CD4-positive, alpha-beta T cell (primary cell): ENCODE measurements at regions not wholly inside any gene's neighbourhood (a gene's known extent, or its start where the extent isn't known, plus 50 kb on each side); places are given as distances from the start of the nearest gene placed in this dataset.

ENCODE experiments used
- ATAC-seq: fragments of 200-7000 bp; cut with Tn5 transposase; one replicate; pipeline ENCODE4 v1.10.0; 2022; ENCODE audit warnings: mild to moderate bottlenecking; ENCODE audit not compliant: poor library complexity
- CTCF ChIA-PET: fragments of 350-600 bp; sonication (Branson Sonifier 250); formaldehyde crosslinking; loops from one replicate; lab custom pipeline; 2021; ENCODE audit warnings: antibody characterized with exemption, inconsistent platforms; lab: Charles Lee
- POLR2A ChIA-PET: fragments of 350-600 bp; sonication (Branson Sonifier 250); formaldehyde crosslinking; loops from one replicate; lab custom pipeline; 2021; ENCODE audit warnings: antibody characterized with exemption, inconsistent platforms; lab: Charles Lee
- DNase-seq, 14 experiments: peaks; one replicate each; pipeline ENCODE4 v3.0.0-alpha.2; 2013 to 2020; ENCODE audit warnings: mixed read lengths in 2 of 14
- H3K27ac ChIP-seq, 2 donors: one replicate each; pipeline versions ENCODE4 v1.5.1 to v1.7.0; 2013; ENCODE audit warnings: low read length in 2 of 2, low read depth in 1 of 2, mild to moderate bottlenecking in 1 of 2
- H3K27me3 ChIP-seq, 2 experiments: 1 replicate in 1 of 2; 2 replicates in 1 of 2; pipeline versions ENCODE4 v1.6.1 to v1.7.0; 2013; ENCODE audit warnings: low read length in 2 of 2, control low read depth in 1 of 2, mild to moderate bottlenecking in 1 of 2, moderate library complexity in 1 of 2; ENCODE audit not compliant: insufficient read depth in 2 of 2, control insufficient read depth in 1 of 2
- H3K36me3 ChIP-seq: one replicate; pipeline ENCODE4 v1.6.1; 2013; ENCODE audit warnings: low read length, control low read depth; ENCODE audit not compliant: insufficient read depth
- H3K4me1 ChIP-seq: one replicate; pipeline ENCODE4 v1.6.1; 2013; ENCODE audit warnings: low read length, control low read depth; ENCODE audit not compliant: insufficient read depth
- H3K4me3 ChIP-seq: one replicate; pipeline ENCODE4 v1.5.1; 2013; ENCODE audit warnings: mild to moderate bottlenecking, low read length, moderate library complexity
- H3K9me3 ChIP-seq, 2 experiments: 1 replicate in 1 of 2; 2 replicates in 1 of 2; pipeline versions ENCODE4 v1.6.1 to v1.7.0; 2013; ENCODE audit warnings: low read length in 2 of 2, mild to moderate bottlenecking in 2 of 2, control low read depth in 1 of 2, moderate library complexity in 1 of 2; ENCODE audit not compliant: control insufficient read depth in 1 of 2, insufficient read depth in 1 of 2
- H3K27ac Mint-ChIP-seq: one replicate; pipeline ENCODE4 v1.8.0; 2020; ENCODE audit warnings: mixed read lengths
- H3K27me3 Mint-ChIP-seq: one replicate; pipeline ENCODE4 v1.8.0; 2021; ENCODE audit warnings: mixed read lengths
- H3K36me3 Mint-ChIP-seq: one replicate; pipeline ENCODE4 v1.8.0; 2021; ENCODE audit warnings: low read depth, mixed read lengths
- H3K4me1 Mint-ChIP-seq: one replicate; pipeline ENCODE4 v1.8.0; 2021; ENCODE audit warnings: low read depth, mixed read lengths
- H3K4me3 Mint-ChIP-seq: one replicate; pipeline ENCODE4 v1.8.0; 2020; ENCODE audit warnings: mild to moderate bottlenecking, mixed read lengths
- H3K9me3 Mint-ChIP-seq: one replicate; pipeline ENCODE4 v1.8.0; 2020; ENCODE audit warnings: mixed read lengths
- intact Hi-C, 2 experiments: fragments of 100-400 bp; cut with DNase I in 1 of 2; cut with micrococcal nuclease in 1 of 2; formaldehyde crosslinking; loops; one replicate each; pipeline versions ENCODE4 v1.15.1 to v1.9.0; 2023 to 2025; cut with DNase I, micrococcal nuclease
- TF ChIP-seq, protein P1 (sequence below): fragments of 200-600 bp; IDR thresholded peaks from one replicate; pipeline ENCODE4 v1.8.0; 2022; ENCODE audit warnings: antibody characterized with exemption, mild to moderate bottlenecking

DNA sequence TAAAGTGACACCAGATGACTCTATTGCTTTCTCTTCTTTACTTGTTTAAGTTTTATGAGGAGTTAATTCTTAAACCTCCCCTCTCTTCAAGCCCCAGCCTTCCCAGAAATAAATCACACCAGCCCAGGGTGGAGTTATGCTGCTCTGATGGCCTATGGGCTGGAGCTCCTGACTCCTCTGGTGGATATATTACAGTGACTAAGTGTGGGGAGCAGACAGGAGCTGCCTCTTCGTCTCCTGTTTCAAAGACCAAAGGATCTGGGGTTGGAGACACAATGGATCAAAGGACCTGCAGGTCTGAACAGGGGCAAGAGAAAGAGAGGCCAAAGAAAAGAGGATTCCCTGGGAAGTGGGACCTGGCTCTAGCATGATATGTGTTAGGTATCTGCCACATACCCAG, 312.0 kb upstream of the MSX2 start:
- H3K36me3 ChIP-seq: no peaks in the 10 kb centered on the region
- no peak for DNase-seq
- Mint-ChIP-seq H3K27me3 (peaks cover 48% of the 10 kb centered on the region), H3K4me3 (no peak overlapping the region), H3K27ac (no peak overlapping the region), H3K9me3 (no peaks in the 10 kb centered on the region), H3K36me3 (no peaks in the 10 kb centered on the region), H3K4me1 (no peaks in the 10 kb centered on the region)
- CTCF ChIA-PET: no interaction called here
- H3K27ac ChIP-seq: no peak overlapping the region
- intact Hi-C loops: no loop called here
- POLR2A ChIA-PET: no interaction called here
- H3K4me3 ChIP-seq: no peak overlapping the region
- peaks cover 0 to 3% of the 10 kb centered on the region in 2 experiments for H3K9me3 ChIP-seq
- ATAC-seq: no peak
- no peaks in the 10 kb centered on the region for H3K4me1 ChIP-seq
- TF ChIP-seq, protein P1, sequence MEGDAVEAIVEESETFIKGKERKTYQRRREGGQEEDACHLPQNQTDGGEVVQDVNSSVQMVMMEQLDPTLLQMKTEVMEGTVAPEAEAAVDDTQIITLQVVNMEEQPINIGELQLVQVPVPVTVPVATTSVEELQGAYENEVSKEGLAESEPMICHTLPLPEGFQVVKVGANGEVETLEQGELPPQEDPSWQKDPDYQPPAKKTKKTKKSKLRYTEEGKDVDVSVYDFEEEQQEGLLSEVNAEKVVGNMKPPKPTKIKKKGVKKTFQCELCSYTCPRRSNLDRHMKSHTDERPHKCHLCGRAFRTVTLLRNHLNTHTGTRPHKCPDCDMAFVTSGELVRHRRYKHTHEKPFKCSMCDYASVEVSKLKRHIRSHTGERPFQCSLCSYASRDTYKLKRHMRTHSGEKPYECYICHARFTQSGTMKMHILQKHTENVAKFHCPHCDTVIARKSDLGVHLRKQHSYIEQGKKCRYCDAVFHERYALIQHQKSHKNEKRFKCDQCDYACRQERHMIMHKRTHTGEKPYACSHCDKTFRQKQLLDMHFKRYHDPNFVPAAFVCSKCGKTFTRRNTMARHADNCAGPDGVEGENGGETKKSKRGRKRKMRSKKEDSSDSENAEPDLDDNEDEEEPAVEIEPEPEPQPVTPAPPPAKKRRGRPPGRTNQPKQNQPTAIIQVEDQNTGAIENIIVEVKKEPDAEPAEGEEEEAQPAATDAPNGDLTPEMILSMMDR: no peak
- H3K27me3 ChIP-seq: peaks cover 0 to 11% of the 10 kb centered on the region in 2 experiments

DNA sequence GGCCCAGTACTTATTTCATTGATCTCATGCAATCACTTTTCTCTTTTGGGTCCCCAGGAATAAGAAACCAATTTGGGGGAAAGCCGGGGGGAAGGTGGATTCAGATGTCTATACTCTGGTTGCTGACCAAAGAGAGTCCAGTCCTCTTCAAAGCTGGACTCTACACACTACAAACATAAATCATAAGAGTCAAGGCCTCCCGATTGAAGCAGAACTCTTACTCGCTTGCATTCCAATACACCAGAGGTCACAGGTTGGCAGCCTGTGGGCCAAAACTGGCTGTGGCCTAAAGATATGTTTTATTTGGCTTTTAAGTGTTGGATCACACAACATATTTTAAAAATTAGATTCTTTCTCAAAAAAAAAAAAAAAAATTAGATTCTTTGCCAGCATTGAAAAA, 311.4 kb upstream of the MSX2 start:
- intact Hi-C loops: no loop called here
- no peak overlapping the region for H3K4me3 ChIP-seq
- no peaks in the 10 kb centered on the region for H3K36me3 ChIP-seq
- POLR2A ChIA-PET: no interaction called here
- H3K4me1 ChIP-seq: no peaks in the 10 kb centered on the region
- peaks cover 48% of the 10 kb centered on the region for H3K27me3 Mint-ChIP-seq
- H3K27me3 ChIP-seq: peaks cover 0 to 13% of the 10 kb centered on the region in 2 experiments
- no peak overlapping the region for H3K27ac ChIP-seq
- TF ChIP-seq, protein P1: no peak
- ATAC-seq (no peak), DNase-seq (no peak)
- no peaks in the 10 kb centered on the region for H3K36me3 Mint-ChIP-seq
- no peaks in the 10 kb centered on the region for H3K4me1 Mint-ChIP-seq
- CTCF ChIA-PET: no interaction called here
- H3K4me3 Mint-ChIP-seq: no peak overlapping the region
- H3K27ac Mint-ChIP-seq: no peak overlapping the region
- peaks cover 0 to 4% of the 10 kb centered on the region in 2 experiments for H3K9me3 ChIP-seq
- H3K9me3 Mint-ChIP-seq: no peaks in the 10 kb centered on the region

DNA sequence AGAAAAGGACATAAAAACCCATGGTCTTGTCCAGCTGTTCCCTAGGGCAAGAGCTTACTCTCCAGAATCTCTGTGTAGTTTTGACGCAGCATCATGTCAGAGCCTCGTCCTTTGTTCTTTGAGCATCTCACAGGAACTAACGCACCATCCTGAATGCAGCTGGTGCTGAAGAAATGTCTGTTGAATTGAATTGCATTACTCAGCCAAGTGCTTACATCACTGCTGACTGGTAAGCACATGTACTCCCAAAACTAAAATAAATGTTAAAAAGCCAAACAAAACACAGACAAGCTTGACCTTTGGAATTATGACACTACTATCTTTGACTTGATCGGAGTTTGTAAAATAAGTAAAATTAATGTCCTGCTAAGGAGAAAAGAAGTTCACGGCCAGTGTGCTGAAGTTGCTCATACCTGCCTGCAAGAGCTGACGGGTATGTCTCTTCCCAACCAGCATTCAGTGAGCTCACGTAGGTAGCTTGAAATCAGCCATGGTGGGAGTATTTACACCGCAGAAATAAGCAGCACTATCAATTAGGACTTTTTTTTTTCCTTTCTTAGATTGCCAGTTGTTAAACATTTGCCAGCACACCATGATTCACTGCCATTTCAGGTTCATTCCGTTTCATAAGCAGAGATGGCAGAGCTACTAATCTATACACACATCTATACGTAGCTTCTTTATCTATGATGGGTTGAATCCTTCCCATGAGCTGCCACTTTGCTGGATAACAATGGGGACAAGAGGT, 310.6 kb upstream of the MSX2 start:
- CTCF ChIA-PET: no interaction called here
- no peak overlapping the region for H3K4me3 ChIP-seq
- H3K27ac ChIP-seq: no peak overlapping the region
- Mint-ChIP-seq H3K4me3 (no peak overlapping the region), H3K4me1 (no peaks in the 10 kb centered on the region), H3K36me3 (no peaks in the 10 kb centered on the region), H3K9me3 (no peaks in the 10 kb centered on the region), H3K27me3 (peaks cover 53% of the 10 kb centered on the region), H3K27ac (no peak overlapping the region)
- ATAC-seq (no peak), DNase-seq (no peak)
- H3K27me3 ChIP-seq: peaks cover 0 to 16% of the 10 kb centered on the region in 2 experiments
- POLR2A ChIA-PET: no interaction called here
- peaks cover 0 to 4% of the 10 kb centered on the region in 2 experiments for H3K9me3 ChIP-seq
- H3K4me1 ChIP-seq: no peaks in the 10 kb centered on the region
- TF ChIP-seq, protein P1: no peak
- no peaks in the 10 kb centered on the region for H3K36me3 ChIP-seq
- intact Hi-C loops: no loop called here
